ENCODE measurements at regions not wholly inside any gene's neighbourhood (a gene's known extent, or its start where the extent isn't known, plus 50 kb on each side); places are given as distances from the start of the nearest gene placed in this dataset.

DNA sequence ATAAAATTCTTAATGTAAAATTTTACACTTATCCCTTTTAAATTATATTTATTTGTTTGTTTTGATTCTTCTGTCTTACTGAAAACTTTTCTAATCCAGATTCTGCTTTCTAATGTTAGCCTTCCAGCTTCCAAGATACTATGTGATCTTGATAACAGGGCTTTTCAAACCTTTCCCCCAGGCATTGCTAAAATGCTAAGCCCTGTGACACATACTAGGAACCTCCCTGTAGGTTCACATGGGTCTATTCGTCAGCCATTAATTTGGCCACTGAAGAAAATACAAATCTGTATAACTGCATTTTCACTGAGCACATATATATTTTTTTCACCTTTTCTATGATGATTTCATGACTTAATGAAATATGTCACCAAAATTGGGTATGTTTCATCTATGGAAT lies 92.8 kb upstream of the MAP4K3 start:
- H2BK120ac ChIP-seq (replicated peaks; ENCODE audit: low read depth, low read length): no peak overlapping the region
- no peak overlapping the region for H2BK20ac ChIP-seq (ENCODE audit: low read length)
- H4K8ac ChIP-seq (ENCODE audit: extremely low read depth, insufficient read depth, low read length): no peak overlapping the region
- FAIRE-seq (no peak), DNase-seq (ENCODE audit: low read depth in 1 of 2, low spot score in 2 of 2) (no peak)
- H3K79me2 ChIP-seq (ENCODE audit: control insufficient read depth in 1 of 2, insufficient read depth in 2 of 2, low read length in 2 of 2): no peaks in the 10 kb centered on the region
- H3K4me1 ChIP-seq (replicated peaks in 1 of 4; ENCODE audit: control insufficient read depth in 3 of 4, insufficient read depth in 4 of 4, low read length in 3 of 4): no peaks in the 10 kb centered on the region
- H3K4me3 ChIP-seq (ENCODE audit: extremely low read depth in 1 of 4, insufficient read depth in 2 of 4, low read depth in 3 of 4, low read length in 4 of 4): no peak overlapping the region
- no peak overlapping the region for H3K4me2 ChIP-seq (ENCODE audit: insufficient read depth in 1 of 2, low read depth in 2 of 2, low read length in 2 of 2)
- H3K56ac ChIP-seq (replicated peaks; ENCODE audit: insufficient read length, low read depth, low read length): no peak overlapping the region
- no peak overlapping the region for H2AFZ ChIP-seq (ENCODE audit: low read length)
- no peak overlapping the region for H3K23ac ChIP-seq (ENCODE audit: insufficient read length)
- no peaks in the 10 kb centered on the region for H3K36me3 ChIP-seq (ENCODE audit: control insufficient read depth in 2 of 4, insufficient read depth in 4 of 4, low read length in 3 of 4)
- no peak overlapping the region for H2BK12ac ChIP-seq (ENCODE audit: low read depth, low read length)
- H3K27me3 ChIP-seq (replicated peaks in 1 of 4; ENCODE audit: control insufficient read depth in 3 of 4, extremely low read depth in 1 of 4, insufficient read depth in 3 of 4, low read length in 3 of 4): no peaks in the 10 kb centered on the region
- H3K9me3 ChIP-seq (ENCODE audit: insufficient read depth in 2 of 2, low read depth in 1 of 2, low read length in 1 of 2): no peaks in the 10 kb centered on the region
- no peak overlapping the region for H2BK15ac ChIP-seq (ENCODE audit: low read length)
- H3K9ac ChIP-seq (replicated peaks in 1 of 4; ENCODE audit: extremely low read depth in 1 of 4, low read depth in 3 of 4, low read length in 3 of 4): no peak overlapping the region
- H3K27ac ChIP-seq (ENCODE audit: low read depth, low read length): no peak overlapping the region
- POLR2A ChIA-PET (ENCODE audit: partially characterized antibody): no interaction called here
- H4K5ac ChIP-seq (ENCODE audit: insufficient read length, low read depth, low read length): no peak overlapping the region
- CTCF ChIA-PET (ENCODE audit: partially characterized antibody): interaction anchor here (1.1 kb wide), 1 partner anchor 199 kb away, joined by 4 read pairs; no protein-coding TSS in a partner anchor
- no peak overlapping the region for H3K14ac ChIP-seq (ENCODE audit: insufficient read length)
- H4K20me1 ChIP-seq (replicated peaks in 1 of 2; ENCODE audit: control insufficient read depth in 1 of 2, insufficient read depth in 2 of 2, low read length in 2 of 2): no peaks in the 10 kb centered on the region
- no peak overlapping the region for H3K4ac ChIP-seq (replicated peaks; ENCODE audit: insufficient read length, low read depth, low read length)
- no peak overlapping the region for H3K18ac ChIP-seq (ENCODE audit: extremely low read depth, low read length)
- H2BK5ac ChIP-seq (ENCODE audit: low read depth, low read length): no peak overlapping the region
- no peak overlapping the region for H2AK5ac ChIP-seq (ENCODE audit: low read depth, low read length)
- 83% methylated on average over 1 of the region's 1 CpG; no CpG with 5 or more reads in 1 of the 2 experiments for WGBS, 2 experiments (ENCODE audit: extremely low coverage in 1 of 2, insufficient coverage in 1 of 2, insufficient read length in 1 of 2, insufficient replicate concordance in 2 of 2, low coverage in 1 of 2, low lambda C conversion rate in 2 of 2, missing lambda C conversion rate in 1 of 2)
- H3K79me1 ChIP-seq (ENCODE audit: low read depth, low read length): no peaks in the 10 kb centered on the region
- no peak overlapping the region for H4K91ac ChIP-seq (replicated peaks; ENCODE audit: insufficient read length, low read length)
- H3K23me2 ChIP-seq (ENCODE audit: low read depth, low read length): no peaks in the 10 kb centered on the region
- TF ChIP-seq MAFK (IDR thresholded peaks at IDR 0.05; ENCODE audit: low read depth, low read length) (no peak), ZNF274 (IDR thresholded peaks at IDR 0.05; ENCODE audit: borderline replicate concordance, extremely low read depth, low read length) (no peak), SP1 (IDR thresholded peaks at IDR 0.05; ENCODE audit: low read depth, low read length) (no peak), RXRA (IDR thresholded peaks at IDR 0.05; ENCODE audit: insufficient read depth, low read depth, low read length) (no peak), SP4 (IDR thresholded peaks at IDR 0.05; ENCODE audit: low read length) (no peak), POLR2AphosphoS5 (IDR thresholded peaks at IDR 0.05; ENCODE audit: low read depth, low read length) (no peak), SUZ12 (IDR thresholded peaks at IDR 0.05; ENCODE audit: low read length) (no peak), CTBP2 (IDR thresholded peaks at IDR 0.05; ENCODE audit: borderline replicate concordance, insufficient read depth, insufficient read length, low read length) (no peak), NRF1 (IDR thresholded peaks at IDR 0.05; ENCODE audit: low read depth, low read length) (no peak), SIRT6 (IDR thresholded peaks at IDR 0.05; ENCODE audit: low read length) (no peak), JUND (IDR thresholded peaks at IDR 0.05; ENCODE audit: low read length) (no peak), EGR1 (IDR thresholded peaks at IDR 0.05; ENCODE audit: borderline replicate concordance, low read depth, low read length) (no peak), JUN (IDR thresholded peaks at IDR 0.05; ENCODE audit: low read depth, low read length) (no peak)
- TF ChIP-seq, protein P1, sequence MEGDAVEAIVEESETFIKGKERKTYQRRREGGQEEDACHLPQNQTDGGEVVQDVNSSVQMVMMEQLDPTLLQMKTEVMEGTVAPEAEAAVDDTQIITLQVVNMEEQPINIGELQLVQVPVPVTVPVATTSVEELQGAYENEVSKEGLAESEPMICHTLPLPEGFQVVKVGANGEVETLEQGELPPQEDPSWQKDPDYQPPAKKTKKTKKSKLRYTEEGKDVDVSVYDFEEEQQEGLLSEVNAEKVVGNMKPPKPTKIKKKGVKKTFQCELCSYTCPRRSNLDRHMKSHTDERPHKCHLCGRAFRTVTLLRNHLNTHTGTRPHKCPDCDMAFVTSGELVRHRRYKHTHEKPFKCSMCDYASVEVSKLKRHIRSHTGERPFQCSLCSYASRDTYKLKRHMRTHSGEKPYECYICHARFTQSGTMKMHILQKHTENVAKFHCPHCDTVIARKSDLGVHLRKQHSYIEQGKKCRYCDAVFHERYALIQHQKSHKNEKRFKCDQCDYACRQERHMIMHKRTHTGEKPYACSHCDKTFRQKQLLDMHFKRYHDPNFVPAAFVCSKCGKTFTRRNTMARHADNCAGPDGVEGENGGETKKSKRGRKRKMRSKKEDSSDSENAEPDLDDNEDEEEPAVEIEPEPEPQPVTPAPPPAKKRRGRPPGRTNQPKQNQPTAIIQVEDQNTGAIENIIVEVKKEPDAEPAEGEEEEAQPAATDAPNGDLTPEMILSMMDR (IDR thresholded peaks at IDR 0.05; ENCODE audit: control extremely low read depth in 1 of 3, insufficient read depth in 1 of 3, low read depth in 1 of 3, low read length in 3 of 3): no peak

Measured in H1 (cell line).